ENCODE measurements at regions not wholly inside any gene's neighbourhood (a gene's known extent, or its start where the extent isn't known, plus 50 kb on each side); places are given as distances from the start of the nearest gene placed in this dataset.

GRCh38 chr9:16133556-16134227 is 580.8 kb downstream of the CCDC171 start:
- peak; percentile 53 for DNase-seq

GRCh38 chr9:16134351-16134750 is 581.5 kb downstream of the CCDC171 start:
- DNase-seq, result no peak

- no peak for DNase-seq
These were observed 583.1 kb downstream of the CCDC171 start for GRCh38 chr9:16135968-16136367.

- DNase-seq, result no peak
These were observed 583.6 kb downstream of the CCDC171 start for GRCh38 chr9:16136451-16136850.

- no peak for DNase-seq
These were observed 584.1 kb downstream of the CCDC171 start for GRCh38 chr9:16136961-16137360.

GRCh38 chr9:16138561-16139491 is 586.0 kb downstream of the CCDC171 start:
- DNase-seq, result peak; percentile 50

GRCh38 chr9:16139774-16140173 is 586.9 kb downstream of the CCDC171 start:
- DNase-seq, result peak; percentile 54

- no peak for DNase-seq
These were observed 590.5 kb downstream of the CCDC171 start for GRCh38 chr9:16143310-16143709.

GRCh38 chr9:16143947-16144890 is 591.4 kb downstream of the CCDC171 start:
- no peak for DNase-seq

- DNase-seq, result no peak
These were observed 592.5 kb downstream of the CCDC171 start for GRCh38 chr9:16145196-16145950.

GRCh38 chr9:16147726-16148125 is 594.9 kb downstream of the CCDC171 start:
- no peak for DNase-seq

GRCh38 chr9:16150501-16150900 is 597.7 kb downstream of the CCDC171 start:
- no peak for DNase-seq

- DNase-seq, result no peak
These were observed 598.3 kb downstream of the CCDC171 start for GRCh38 chr9:16150938-16151650.

- no peak for DNase-seq
These were observed 599.6 kb downstream of the CCDC171 start for GRCh38 chr9:16152276-16153101.

GRCh38 chr9:16153221-16153620 is 600.4 kb downstream of the CCDC171 start:
- no peak for DNase-seq

GRCh38 chr9:16153741-16154140 is 600.9 kb downstream of the CCDC171 start:
- DNase-seq, result no peak

GRCh38 chr9:16154521-16155078 is 601.8 kb downstream of the CCDC171 start:
- peak; percentile 65 for DNase-seq

GRCh38 chr9:16155878-16156277 is 603.0 kb downstream of the CCDC171 start:
- DNase-seq, result no peak

GRCh38 chr9:16157216-16157615 is 604.4 kb downstream of the CCDC171 start:
- DNase-seq, result no peak

- no peak for DNase-seq
These were observed 604.8 kb downstream of the CCDC171 start for GRCh38 chr9:16157651-16158050.

All from right kidney (tissue), 1 donor.